ENCODE measurements at regions not wholly inside any gene's neighbourhood (a gene's known extent, or its start where the extent isn't known, plus 50 kb on each side); places are given as distances from the start of the nearest gene placed in this dataset.

DNA sequence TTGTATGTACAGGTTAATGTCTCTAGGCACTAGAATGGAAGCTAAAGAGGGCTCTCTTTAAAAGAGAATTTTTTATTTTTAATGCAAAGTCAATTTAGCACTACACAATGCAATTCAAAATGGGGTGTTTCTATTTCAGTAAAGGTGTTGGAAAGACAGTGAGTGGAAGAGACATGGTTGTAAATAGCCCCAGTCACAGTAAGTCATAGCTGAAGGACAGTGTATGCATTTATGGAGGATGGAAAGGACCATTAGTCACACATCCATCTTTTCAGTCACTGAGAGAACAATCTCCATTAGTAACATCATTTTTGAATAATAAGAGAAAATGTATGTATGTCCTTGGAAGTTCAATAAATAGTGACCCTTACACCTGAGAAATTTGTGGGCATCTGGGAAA is 148.0 kb downstream of the PDHA2 start:
- TF ChIP-seq, protein P1, sequence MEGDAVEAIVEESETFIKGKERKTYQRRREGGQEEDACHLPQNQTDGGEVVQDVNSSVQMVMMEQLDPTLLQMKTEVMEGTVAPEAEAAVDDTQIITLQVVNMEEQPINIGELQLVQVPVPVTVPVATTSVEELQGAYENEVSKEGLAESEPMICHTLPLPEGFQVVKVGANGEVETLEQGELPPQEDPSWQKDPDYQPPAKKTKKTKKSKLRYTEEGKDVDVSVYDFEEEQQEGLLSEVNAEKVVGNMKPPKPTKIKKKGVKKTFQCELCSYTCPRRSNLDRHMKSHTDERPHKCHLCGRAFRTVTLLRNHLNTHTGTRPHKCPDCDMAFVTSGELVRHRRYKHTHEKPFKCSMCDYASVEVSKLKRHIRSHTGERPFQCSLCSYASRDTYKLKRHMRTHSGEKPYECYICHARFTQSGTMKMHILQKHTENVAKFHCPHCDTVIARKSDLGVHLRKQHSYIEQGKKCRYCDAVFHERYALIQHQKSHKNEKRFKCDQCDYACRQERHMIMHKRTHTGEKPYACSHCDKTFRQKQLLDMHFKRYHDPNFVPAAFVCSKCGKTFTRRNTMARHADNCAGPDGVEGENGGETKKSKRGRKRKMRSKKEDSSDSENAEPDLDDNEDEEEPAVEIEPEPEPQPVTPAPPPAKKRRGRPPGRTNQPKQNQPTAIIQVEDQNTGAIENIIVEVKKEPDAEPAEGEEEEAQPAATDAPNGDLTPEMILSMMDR (IDR thresholded peaks at IDR 0.05; ENCODE audit: insufficient read depth, low read length): no peak
- TF ChIP-seq, protein P2, sequence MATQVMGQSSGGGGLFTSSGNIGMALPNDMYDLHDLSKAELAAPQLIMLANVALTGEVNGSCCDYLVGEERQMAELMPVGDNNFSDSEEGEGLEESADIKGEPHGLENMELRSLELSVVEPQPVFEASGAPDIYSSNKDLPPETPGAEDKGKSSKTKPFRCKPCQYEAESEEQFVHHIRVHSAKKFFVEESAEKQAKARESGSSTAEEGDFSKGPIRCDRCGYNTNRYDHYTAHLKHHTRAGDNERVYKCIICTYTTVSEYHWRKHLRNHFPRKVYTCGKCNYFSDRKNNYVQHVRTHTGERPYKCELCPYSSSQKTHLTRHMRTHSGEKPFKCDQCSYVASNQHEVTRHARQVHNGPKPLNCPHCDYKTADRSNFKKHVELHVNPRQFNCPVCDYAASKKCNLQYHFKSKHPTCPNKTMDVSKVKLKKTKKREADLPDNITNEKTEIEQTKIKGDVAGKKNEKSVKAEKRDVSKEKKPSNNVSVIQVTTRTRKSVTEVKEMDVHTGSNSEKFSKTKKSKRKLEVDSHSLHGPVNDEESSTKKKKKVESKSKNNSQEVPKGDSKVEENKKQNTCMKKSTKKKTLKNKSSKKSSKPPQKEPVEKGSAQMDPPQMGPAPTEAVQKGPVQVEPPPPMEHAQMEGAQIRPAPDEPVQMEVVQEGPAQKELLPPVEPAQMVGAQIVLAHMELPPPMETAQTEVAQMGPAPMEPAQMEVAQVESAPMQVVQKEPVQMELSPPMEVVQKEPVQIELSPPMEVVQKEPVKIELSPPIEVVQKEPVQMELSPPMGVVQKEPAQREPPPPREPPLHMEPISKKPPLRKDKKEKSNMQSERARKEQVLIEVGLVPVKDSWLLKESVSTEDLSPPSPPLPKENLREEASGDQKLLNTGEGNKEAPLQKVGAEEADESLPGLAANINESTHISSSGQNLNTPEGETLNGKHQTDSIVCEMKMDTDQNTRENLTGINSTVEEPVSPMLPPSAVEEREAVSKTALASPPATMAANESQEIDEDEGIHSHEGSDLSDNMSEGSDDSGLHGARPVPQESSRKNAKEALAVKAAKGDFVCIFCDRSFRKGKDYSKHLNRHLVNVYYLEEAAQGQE (IDR thresholded peaks at IDR 0.05; ENCODE audit: insufficient replicate concordance, low read depth): no peak
- no peak for TF ChIP-seq POLR2AphosphoS5 (IDR thresholded peaks at IDR 0.05; ENCODE audit: low read depth)

Data from HL-60 (cell line).